Neural crest cell (in vitro differentiated cells): ENCODE measurements at regions not wholly inside any gene's neighbourhood (a gene's known extent, or its start where the extent isn't known, plus 50 kb on each side); places are given as distances from the start of the nearest gene placed in this dataset.

ENCODE experiments used
- DNase-seq: peaks from one replicate; pipeline ENCODE4 v3.0.0; 2021; ENCODE audit warnings: low read depth, mixed read lengths, low spot score
- H3K27ac Mint-ChIP-seq: one replicate; pipeline ENCODE4 v1.8.0; 2021; ENCODE audit warnings: mild to moderate bottlenecking, mixed read lengths; ENCODE audit not compliant: unreplicated experiment
- H3K27me3 Mint-ChIP-seq: 2 replicates; pipeline ENCODE4 v1.8.0; 2021; ENCODE audit warnings: low read depth, mild to moderate bottlenecking, mixed read lengths
- H3K36me3 Mint-ChIP-seq: 2 replicates; pipeline ENCODE4 v1.8.0; 2021; ENCODE audit warnings: low read depth, mild to moderate bottlenecking, mixed read lengths
- H3K4me1 Mint-ChIP-seq: 2 replicates; pipeline ENCODE4 v1.8.0; 2021; ENCODE audit warnings: mixed read lengths
- H3K4me3 Mint-ChIP-seq: one replicate; pipeline ENCODE4 v1.8.0; 2021; ENCODE audit warnings: mild to moderate bottlenecking, mixed read lengths
- H3K9me3 Mint-ChIP-seq: 2 replicates; pipeline ENCODE4 v1.8.0; 2021; ENCODE audit warnings: mixed read lengths
- CTCF ChIP-seq: fragments of 200-600 bp; sonication (generic); conservative IDR thresholded peaks from 2 replicates; pipeline ENCODE4 v1.5.0; 2021; ENCODE audit warnings: antibody characterized with exemption, mild to moderate bottlenecking

GRCh38 chr5:61637566-61637965, 305.5 kb downstream of the ZSWIM6 start:
- no peaks in the 10 kb centered on the region for H3K27me3 Mint-ChIP-seq
- no peak for TF ChIP-seq CTCF
- H3K36me3 Mint-ChIP-seq: no peaks in the 10 kb centered on the region
- H3K9me3 Mint-ChIP-seq: no peaks in the 10 kb centered on the region
- peak; percentile 53 for DNase-seq
- H3K4me1 Mint-ChIP-seq: peaks cover 60% of the 10 kb centered on the region
- H3K27ac Mint-ChIP-seq: peak overlapping the region; percentile 19
- H3K4me3 Mint-ChIP-seq: peak overlapping the region; percentile 52

- H3K4me1 Mint-ChIP-seq: peaks cover 56% of the 10 kb centered on the region
- TF ChIP-seq CTCF: no peak
- H3K27ac Mint-ChIP-seq: peak overlapping the region; percentile 87
- H3K36me3 Mint-ChIP-seq: no peaks in the 10 kb centered on the region
- no peaks in the 10 kb centered on the region for H3K9me3 Mint-ChIP-seq
- no peaks in the 10 kb centered on the region for H3K27me3 Mint-ChIP-seq
- DNase-seq: no peak
- no peak overlapping the region for H3K4me3 Mint-ChIP-seq
These were observed 306.4 kb downstream of the ZSWIM6 start for GRCh38 chr5:61638476-61638875.

- Mint-ChIP-seq H3K4me1 (peaks cover 48% of the 10 kb centered on the region), H3K4me3 (no peak overlapping the region), H3K36me3 (no peaks in the 10 kb centered on the region), H3K27ac (no peak overlapping the region), H3K9me3 (no peaks in the 10 kb centered on the region), H3K27me3 (no peaks in the 10 kb centered on the region)
- TF ChIP-seq CTCF: no peak
- DNase-seq: no peak
These were observed 308.3 kb downstream of the ZSWIM6 start for GRCh38 chr5:61640179-61641021.

GRCh38 chr5:61641748-61642565, 309.9 kb downstream of the ZSWIM6 start:
- no peak overlapping the region for H3K4me3 Mint-ChIP-seq
- H3K27me3 Mint-ChIP-seq: no peaks in the 10 kb centered on the region
- no peak for DNase-seq
- H3K9me3 Mint-ChIP-seq: no peaks in the 10 kb centered on the region
- no peak for TF ChIP-seq CTCF
- peaks cover 34% of the 10 kb centered on the region for H3K4me1 Mint-ChIP-seq
- no peaks in the 10 kb centered on the region for H3K36me3 Mint-ChIP-seq
- H3K27ac Mint-ChIP-seq: peak overlapping the region; percentile 72

GRCh38 chr5:61647672-61648071, 315.6 kb downstream of the ZSWIM6 start:
- H3K27ac Mint-ChIP-seq: no peak overlapping the region
- no peak for TF ChIP-seq CTCF
- no peak for DNase-seq
- H3K4me1 Mint-ChIP-seq: peaks cover 8% of the 10 kb centered on the region
- no peaks in the 10 kb centered on the region for H3K36me3 Mint-ChIP-seq
- H3K9me3 Mint-ChIP-seq: no peaks in the 10 kb centered on the region
- H3K4me3 Mint-ChIP-seq: no peak overlapping the region
- H3K27me3 Mint-ChIP-seq: no peaks in the 10 kb centered on the region
